HL-60 (cell line): ENCODE measurements at regions not wholly inside any gene's neighbourhood (a gene's known extent, or its start where the extent isn't known, plus 50 kb on each side); places are given as distances from the start of the nearest gene placed in this dataset.

Experiments used
- DNase-seq, 2 experiments: peaks; one replicate each; pipeline ENCODE4 v3.0.0-alpha.2; 2010 to 2020; ENCODE audit warnings: low read depth in 1 of 2, low spot score in 1 of 2
- H3K27ac ChIP-seq: fragments of 250-450 bp; sonication (Bioruptor Pico); replicated peaks from 2 replicates; pipeline ENCODE4 v1.5.1; 2020; ENCODE audit warnings: mild to moderate bottlenecking, moderate library complexity
- H3K27me3 ChIP-seq: fragments of 250-450 bp; sonication (Bioruptor Pico); 2 replicates; pipeline ENCODE4 v1.5.1; 2021; ENCODE audit warnings: mild to moderate bottlenecking, moderate library complexity; ENCODE audit not compliant: insufficient read depth, poor library complexity, severe bottlenecking
- H3K4me3 ChIP-seq: replicated peaks from 2 replicates; pipeline ENCODE4 v1.5.1; 2011; ENCODE audit warnings: mild to moderate bottlenecking, control low read depth, low read length; ENCODE audit not compliant: insufficient read depth
- GABPA ChIP-seq: IDR thresholded peaks from 2 replicates; pipeline ENCODE4 v1.6.1; 2012; ENCODE audit warnings: low read depth
- POLR2AphosphoS5 ChIP-seq: IDR thresholded peaks from 2 replicates; pipeline ENCODE4 v1.6.1; 2012; ENCODE audit warnings: low read depth
- SPI1 ChIP-seq: IDR thresholded peaks from 2 replicates; pipeline ENCODE4 v1.6.1; 2012; ENCODE audit warnings: low read depth, mild to moderate bottlenecking, borderline replicate concordance
- TF ChIP-seq, protein P1 (sequence below): IDR thresholded peaks from 2 replicates; pipeline ENCODE4 v1.6.1; 2012; ENCODE audit warnings: low read depth; ENCODE audit not compliant: insufficient replicate concordance
- TF ChIP-seq, protein P2 (sequence below): IDR thresholded peaks from one replicate; pipeline ENCODE4 v1.5.1; 2011; ENCODE audit warnings: low read length, control low read depth, inconsistent platforms; ENCODE audit not compliant: insufficient read depth

DNA sequence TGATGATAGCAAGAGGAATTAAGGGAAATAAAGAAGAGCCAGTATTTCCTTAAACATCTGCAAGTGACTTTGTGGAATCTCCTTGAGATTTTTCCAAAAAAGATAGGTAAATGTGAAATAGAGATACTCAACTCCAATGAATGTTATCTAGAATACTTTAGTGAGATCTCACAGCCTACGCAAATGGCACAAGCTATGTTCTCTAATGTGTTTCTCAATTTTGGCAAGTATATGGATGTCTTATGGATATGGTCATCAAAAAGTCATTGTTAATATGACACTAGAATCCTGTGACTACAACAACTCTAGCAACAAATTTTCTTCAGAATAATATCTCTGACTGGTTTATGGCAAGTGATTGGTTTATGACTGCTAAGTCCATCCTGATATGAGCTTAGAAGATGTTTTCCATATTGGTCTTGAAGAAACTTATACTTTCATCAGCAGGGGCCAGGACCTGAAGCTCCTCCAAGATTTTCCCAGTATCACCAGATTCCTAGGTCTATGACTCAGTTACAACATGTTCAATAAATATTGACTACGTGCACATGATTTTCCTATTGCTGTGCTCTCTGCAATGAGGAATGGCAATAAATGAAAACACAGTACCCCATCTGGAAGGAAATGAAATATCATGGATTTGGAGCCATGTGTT lies 170.9 kb upstream of the THBS1 start:
- Histone ChIP-seq H3K27ac (no peak overlapping the region), H3K27me3 (no peaks in the 10 kb centered on the region)
- TF ChIP-seq GABPA (no peak), SPI1 (no peak), POLR2AphosphoS5 (no peak)
- TF ChIP-seq, protein P1, sequence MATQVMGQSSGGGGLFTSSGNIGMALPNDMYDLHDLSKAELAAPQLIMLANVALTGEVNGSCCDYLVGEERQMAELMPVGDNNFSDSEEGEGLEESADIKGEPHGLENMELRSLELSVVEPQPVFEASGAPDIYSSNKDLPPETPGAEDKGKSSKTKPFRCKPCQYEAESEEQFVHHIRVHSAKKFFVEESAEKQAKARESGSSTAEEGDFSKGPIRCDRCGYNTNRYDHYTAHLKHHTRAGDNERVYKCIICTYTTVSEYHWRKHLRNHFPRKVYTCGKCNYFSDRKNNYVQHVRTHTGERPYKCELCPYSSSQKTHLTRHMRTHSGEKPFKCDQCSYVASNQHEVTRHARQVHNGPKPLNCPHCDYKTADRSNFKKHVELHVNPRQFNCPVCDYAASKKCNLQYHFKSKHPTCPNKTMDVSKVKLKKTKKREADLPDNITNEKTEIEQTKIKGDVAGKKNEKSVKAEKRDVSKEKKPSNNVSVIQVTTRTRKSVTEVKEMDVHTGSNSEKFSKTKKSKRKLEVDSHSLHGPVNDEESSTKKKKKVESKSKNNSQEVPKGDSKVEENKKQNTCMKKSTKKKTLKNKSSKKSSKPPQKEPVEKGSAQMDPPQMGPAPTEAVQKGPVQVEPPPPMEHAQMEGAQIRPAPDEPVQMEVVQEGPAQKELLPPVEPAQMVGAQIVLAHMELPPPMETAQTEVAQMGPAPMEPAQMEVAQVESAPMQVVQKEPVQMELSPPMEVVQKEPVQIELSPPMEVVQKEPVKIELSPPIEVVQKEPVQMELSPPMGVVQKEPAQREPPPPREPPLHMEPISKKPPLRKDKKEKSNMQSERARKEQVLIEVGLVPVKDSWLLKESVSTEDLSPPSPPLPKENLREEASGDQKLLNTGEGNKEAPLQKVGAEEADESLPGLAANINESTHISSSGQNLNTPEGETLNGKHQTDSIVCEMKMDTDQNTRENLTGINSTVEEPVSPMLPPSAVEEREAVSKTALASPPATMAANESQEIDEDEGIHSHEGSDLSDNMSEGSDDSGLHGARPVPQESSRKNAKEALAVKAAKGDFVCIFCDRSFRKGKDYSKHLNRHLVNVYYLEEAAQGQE, result no peak
- TF ChIP-seq, protein P2, sequence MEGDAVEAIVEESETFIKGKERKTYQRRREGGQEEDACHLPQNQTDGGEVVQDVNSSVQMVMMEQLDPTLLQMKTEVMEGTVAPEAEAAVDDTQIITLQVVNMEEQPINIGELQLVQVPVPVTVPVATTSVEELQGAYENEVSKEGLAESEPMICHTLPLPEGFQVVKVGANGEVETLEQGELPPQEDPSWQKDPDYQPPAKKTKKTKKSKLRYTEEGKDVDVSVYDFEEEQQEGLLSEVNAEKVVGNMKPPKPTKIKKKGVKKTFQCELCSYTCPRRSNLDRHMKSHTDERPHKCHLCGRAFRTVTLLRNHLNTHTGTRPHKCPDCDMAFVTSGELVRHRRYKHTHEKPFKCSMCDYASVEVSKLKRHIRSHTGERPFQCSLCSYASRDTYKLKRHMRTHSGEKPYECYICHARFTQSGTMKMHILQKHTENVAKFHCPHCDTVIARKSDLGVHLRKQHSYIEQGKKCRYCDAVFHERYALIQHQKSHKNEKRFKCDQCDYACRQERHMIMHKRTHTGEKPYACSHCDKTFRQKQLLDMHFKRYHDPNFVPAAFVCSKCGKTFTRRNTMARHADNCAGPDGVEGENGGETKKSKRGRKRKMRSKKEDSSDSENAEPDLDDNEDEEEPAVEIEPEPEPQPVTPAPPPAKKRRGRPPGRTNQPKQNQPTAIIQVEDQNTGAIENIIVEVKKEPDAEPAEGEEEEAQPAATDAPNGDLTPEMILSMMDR, result no peak

DNA sequence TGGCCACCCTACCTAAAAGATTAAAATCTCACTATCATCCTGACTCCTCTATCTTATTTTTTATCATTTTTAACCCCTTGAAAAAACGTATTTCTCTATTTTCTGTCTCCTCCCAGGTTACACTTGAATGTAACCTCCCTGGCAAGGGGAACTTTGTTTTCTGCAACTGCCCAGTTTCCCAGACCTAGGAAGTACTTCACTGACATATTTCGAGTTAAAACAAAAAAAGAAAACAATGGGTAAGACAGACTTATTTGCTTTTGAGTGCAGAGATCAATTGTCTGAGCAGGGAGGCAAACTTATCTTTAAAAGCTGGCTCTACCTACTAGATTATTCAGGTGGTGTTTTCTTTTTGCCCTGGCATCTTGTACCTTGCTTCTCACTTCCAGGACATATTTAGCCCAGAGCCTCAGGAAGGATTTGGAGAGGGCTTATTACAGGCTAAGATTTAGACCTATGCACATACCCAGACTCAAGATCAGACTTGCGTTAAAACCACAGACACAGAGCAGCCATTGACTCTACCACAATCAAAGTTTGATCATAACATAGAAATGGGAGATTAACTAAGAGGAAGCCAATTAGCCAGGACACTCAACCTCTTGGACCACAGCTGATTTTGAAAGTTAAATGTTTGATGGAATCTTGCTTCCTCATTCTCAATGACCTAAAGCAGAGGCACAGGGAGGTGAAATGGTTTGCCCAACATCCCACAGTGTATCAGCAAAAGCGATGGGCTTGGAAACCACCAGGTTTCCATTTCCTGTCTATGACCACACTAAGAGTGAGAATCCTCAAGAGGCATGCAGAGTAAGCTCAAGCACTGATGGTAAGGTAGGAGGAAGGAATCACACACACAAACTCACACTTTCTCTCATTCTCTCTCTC lies 169.5 kb upstream of the THBS1 start:
- DNase-seq, result peak in 1 of 2 experiments; percentile 90
- no peaks in the 10 kb centered on the region for H3K27me3 ChIP-seq
- TF ChIP-seq, protein P2, result no peak
- TF ChIP-seq SPI1 (peak; percentile 44; the same call in 1 of the 2 replicates), GABPA (no peak; the same call in 1 of the 2 replicates), POLR2AphosphoS5 (peak; percentile 93)
- TF ChIP-seq, protein P1, result no peak
- no peak overlapping the region for H3K4me3 ChIP-seq
- no peak overlapping the region for H3K27ac ChIP-seq

More for the DNA sequence above, 170.9 kb upstream of the THBS1 start:
- H3K4me3 ChIP-seq, result no peak overlapping the region
- no peak for DNase-seq

DNA sequence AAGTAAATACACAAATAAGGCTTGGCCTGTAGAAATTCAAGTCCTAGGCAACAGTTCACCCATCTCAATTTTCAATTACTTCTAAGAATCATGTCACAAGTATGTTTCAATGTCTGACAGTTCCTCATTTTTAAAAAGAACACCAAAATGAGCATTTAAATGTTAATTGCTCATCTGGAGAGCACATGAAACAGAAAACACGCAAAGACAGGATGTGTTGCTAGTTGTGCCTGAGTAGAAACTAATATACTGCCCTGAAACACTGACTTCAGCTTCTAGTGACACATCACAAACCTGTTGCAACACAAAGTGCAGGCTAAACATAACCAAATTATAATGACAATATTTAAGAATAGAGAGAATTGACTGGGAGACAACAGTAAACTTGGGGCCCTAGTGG lies 167.3 kb upstream of the THBS1 start:
- no peak overlapping the region for H3K27ac ChIP-seq
- DNase-seq, result peak in 1 of 2 experiments; percentile 25
- TF ChIP-seq, protein P1, result no peak
- peak; percentile 83 for TF ChIP-seq SPI1
- H3K4me3 ChIP-seq, result no peak overlapping the region
- no peaks in the 10 kb centered on the region for H3K27me3 ChIP-seq
